H1 (cell line): ENCODE measurements at regions not wholly inside any gene's neighbourhood (a gene's known extent, or its start where the extent isn't known, plus 50 kb on each side); places are given as distances from the start of the nearest gene placed in this dataset.

ENCODE experiments used
- CTCF ChIA-PET: fragments of 300-600 bp; sonication (Branson Sonifier 250); formaldehyde crosslinking; loops from one replicate; lab custom pipeline; 2021; ENCODE audit not compliant: partially characterized antibody; lab: Charles Lee
- POLR2A ChIA-PET: fragments of 300-600 bp; sonication (Branson Sonifier 250); formaldehyde crosslinking; loops from one replicate; lab custom pipeline; 2021; ENCODE audit warnings: inconsistent platforms; ENCODE audit not compliant: partially characterized antibody; lab: Charles Lee
- DNase-seq, 2 experiments: peaks; one replicate each; pipeline versions ENCODE4 v3.0.0 to v3.0.0-alpha.2; 2010 to 2022; ENCODE audit warnings: low spot score in 2 of 2, low read depth in 1 of 2, mixed read lengths in 1 of 2
- FAIRE-seq: peaks from 2 replicates; lab custom pipeline; 2011; peaks lifted over from hg19 to GRCh38; lab: Jason Lieb, UNC
- H2AFZ ChIP-seq: 2 replicates; pipeline ENCODE4 v1.8.1; 2012; ENCODE audit warnings: low read length, inconsistent platforms
- H2AK5ac ChIP-seq: 2 replicates; pipeline ENCODE4 v1.6.1; 2013; ENCODE audit warnings: low read depth, low read length
- H2BK120ac ChIP-seq: replicated peaks from 2 replicates; pipeline ENCODE3; 2013; ENCODE audit warnings: low read depth, low read length, inconsistent platforms
- H2BK12ac ChIP-seq: 2 replicates; pipeline ENCODE4 v1.6.1; 2013; ENCODE audit warnings: low read depth, low read length
- H2BK15ac ChIP-seq: 2 replicates; pipeline ENCODE4 v1.6.1; 2013; ENCODE audit warnings: low read length
- H2BK20ac ChIP-seq: 2 replicates; pipeline ENCODE4 v1.6.1; 2013; ENCODE audit warnings: low read length
- H2BK5ac ChIP-seq: 2 replicates; pipeline ENCODE4 v1.6.1; 2013; ENCODE audit warnings: low read depth, low read length
- H3K14ac ChIP-seq: 2 replicates; pipeline ENCODE4 v1.6.1; 2013; ENCODE audit warnings: inconsistent platforms; ENCODE audit not compliant: insufficient read length
- H3K18ac ChIP-seq: 2 replicates; pipeline ENCODE4 v1.6.1; 2013; ENCODE audit warnings: low read length; ENCODE audit errors: extremely low read depth
- H3K23ac ChIP-seq: 2 replicates; pipeline ENCODE4 v1.6.1; 2013; ENCODE audit warnings: inconsistent platforms; ENCODE audit not compliant: insufficient read length
- H3K23me2 ChIP-seq: 2 replicates; pipeline ENCODE4 v1.6.1; 2013; ENCODE audit warnings: low read depth, low read length
- H3K27ac ChIP-seq: 2 replicates; pipeline ENCODE4 v1.6.1; 2011; ENCODE audit warnings: low read depth, low read length, inconsistent platforms
- H3K27me3 ChIP-seq, 4 experiments: replicated peaks in 1 of 4; 1 replicate in 1 of 4; 2 replicates in 3 of 4; pipeline versions ENCODE4 v1.6.1 to v1.8.1; 2011 to 2013; ENCODE audit warnings: low read length in 3 of 4, mild to moderate bottlenecking in 3 of 4, inconsistent platforms in 2 of 4, mixed read lengths in 2 of 4, moderate library complexity in 1 of 4; ENCODE audit not compliant: control insufficient read depth in 3 of 4, insufficient read depth in 3 of 4; ENCODE audit errors: extremely low read depth in 1 of 4
- H3K36me3 ChIP-seq, 4 experiments: 2 replicates each; pipeline versions ENCODE4 v1.6.1 to v1.8.1; 2011 to 2013; ENCODE audit warnings: mild to moderate bottlenecking in 4 of 4, low read length in 3 of 4, moderate library complexity in 2 of 4, control low read depth in 1 of 4, inconsistent platforms in 1 of 4; ENCODE audit not compliant: insufficient read depth in 4 of 4, control insufficient read depth in 2 of 4
- H3K4ac ChIP-seq: replicated peaks from 2 replicates; pipeline ENCODE3; 2013; ENCODE audit warnings: low read length, low read depth, mixed read lengths, inconsistent platforms; ENCODE audit not compliant: insufficient read length
- H3K4me1 ChIP-seq, 4 experiments: replicated peaks in 1 of 4; 1 replicate in 1 of 4; 2 replicates in 3 of 4; pipeline versions ENCODE4 v1.6.1 to v1.8.1; 2011 to 2013; ENCODE audit warnings: low read length in 3 of 4, inconsistent platforms in 2 of 4, mixed read lengths in 1 of 4; ENCODE audit not compliant: insufficient read depth in 4 of 4, control insufficient read depth in 3 of 4
- H3K4me2 ChIP-seq, 2 experiments: 2 replicates each; pipeline versions ENCODE4 v1.6.1 to v1.8.1; 2011 to 2013; ENCODE audit warnings: low read depth in 2 of 2, low read length in 2 of 2, control low read depth in 1 of 2, inconsistent platforms in 1 of 2, mild to moderate bottlenecking in 1 of 2; ENCODE audit not compliant: insufficient read depth in 1 of 2
- H3K4me3 ChIP-seq, 4 experiments: fragments of 200-600, 300-600 bp in 1 of 4; sonication (generic), shearing (Covaris generic), sonication (Bioruptor Twin) in 1 of 4; 2 replicates each; pipeline versions ENCODE4 v1.5.1 to v1.8.1; 2011 to 2016; ENCODE audit warnings: low read length in 4 of 4, low read depth in 3 of 4, control low read depth in 2 of 4, inconsistent platforms in 2 of 4, mild to moderate bottlenecking in 2 of 4, mixed read lengths in 1 of 4, moderate library complexity in 1 of 4; ENCODE audit not compliant: insufficient read depth in 2 of 4; ENCODE audit errors: extremely low read depth in 1 of 4
- H3K56ac ChIP-seq: replicated peaks from 2 replicates; pipeline ENCODE3; 2013; ENCODE audit warnings: low read depth, mild to moderate bottlenecking, mixed read lengths, low read length, inconsistent platforms; ENCODE audit not compliant: insufficient read length
- H3K79me1 ChIP-seq: 2 replicates; pipeline ENCODE4 v1.6.1; 2013; ENCODE audit warnings: low read depth, low read length, control low read depth
- H3K79me2 ChIP-seq, 2 experiments: 2 replicates each; pipeline versions ENCODE4 v1.6.1 to v1.8.1; 2012 to 2013; ENCODE audit warnings: low read length in 2 of 2, mild to moderate bottlenecking in 2 of 2, inconsistent platforms in 1 of 2; ENCODE audit not compliant: insufficient read depth in 2 of 2, control insufficient read depth in 1 of 2
- H3K9ac ChIP-seq, 4 experiments: replicated peaks in 1 of 4; 1 replicate in 1 of 4; 2 replicates in 3 of 4; pipeline versions ENCODE4 v1.6.1 to v1.8.1; 2011 to 2013; ENCODE audit warnings: low read depth in 3 of 4, low read length in 3 of 4, control low read depth in 2 of 4, mild to moderate bottlenecking in 2 of 4, moderate library complexity in 2 of 4, inconsistent platforms in 1 of 4; ENCODE audit errors: extremely low read depth in 1 of 4
- H3K9me3 ChIP-seq, 2 experiments: 2 replicates each; pipeline versions ENCODE4 v1.6.1 to v1.8.1; 2012 to 2013; ENCODE audit warnings: mild to moderate bottlenecking in 2 of 2, moderate library complexity in 2 of 2, control low read depth in 1 of 2, inconsistent platforms in 1 of 2, low read depth in 1 of 2, low read length in 1 of 2, mixed read lengths in 1 of 2; ENCODE audit not compliant: insufficient read depth in 2 of 2
- H4K20me1 ChIP-seq, 2 experiments: replicated peaks in 1 of 2; 2 replicates each; pipeline versions ENCODE3 to v1.8.1; 2011 to 2013; ENCODE audit warnings: inconsistent platforms in 2 of 2, low read length in 2 of 2, mild to moderate bottlenecking in 1 of 2; ENCODE audit not compliant: insufficient read depth in 2 of 2, control insufficient read depth in 1 of 2
- H4K5ac ChIP-seq: 2 replicates; pipeline ENCODE4 v1.6.1; 2013; ENCODE audit warnings: low read length, low read depth, mixed read lengths, inconsistent platforms; ENCODE audit not compliant: insufficient read length
- H4K8ac ChIP-seq: 2 replicates; pipeline ENCODE4 v1.8.0; 2013; ENCODE audit warnings: mild to moderate bottlenecking, moderate library complexity, low read length, inconsistent platforms; ENCODE audit not compliant: insufficient read depth; ENCODE audit errors: extremely low read depth
- H4K91ac ChIP-seq: replicated peaks from 2 replicates; pipeline ENCODE3; 2013; ENCODE audit warnings: low read length, mixed read lengths, inconsistent platforms; ENCODE audit not compliant: insufficient read length
- BCL11A ChIP-seq, 2 experiments: IDR thresholded peaks; one replicate each; pipeline ENCODE4 v1.6.1; 2011; ENCODE audit warnings: low read depth in 2 of 2, low read length in 2 of 2, mild to moderate bottlenecking in 2 of 2
- CBX8 ChIP-seq: fragments of 300-800, 300-1000 bp; sonication (generic); IDR thresholded peaks from 2 replicates; pipeline ENCODE4 v1.7.1; 2016; ENCODE audit warnings: low read depth, low read length, borderline replicate concordance
- CEBPB ChIP-seq: IDR thresholded peaks from 2 replicates; pipeline ENCODE4 v1.6.1; 2012; ENCODE audit warnings: low read depth, low read length
- FOSL1 ChIP-seq: IDR thresholded peaks from 2 replicates; pipeline ENCODE4 v1.6.1; 2011; ENCODE audit warnings: mild to moderate bottlenecking, low read depth, low read length, moderate library complexity; ENCODE audit not compliant: insufficient read depth
- HDAC6 ChIP-seq: IDR thresholded peaks from one replicate; pipeline ENCODE4 v1.7.1; 2012; ENCODE audit warnings: low read depth, mild to moderate bottlenecking, inconsistent platforms, low read length, moderate library complexity
- NRF1 ChIP-seq: IDR thresholded peaks from 2 replicates; pipeline ENCODE4 v1.6.1; 2011; ENCODE audit warnings: mild to moderate bottlenecking, low read depth, low read length, improper control_type of control experiment
- RAD21 ChIP-seq, 2 experiments: IDR thresholded peaks in 1 of 2; conservative IDR thresholded peaks in 1 of 2; 2 replicates each; pipeline ENCODE4 v1.6.1; 2011; ENCODE audit warnings: low read depth in 2 of 2, low read length in 2 of 2, improper control_type of control experiment in 1 of 2, inconsistent platforms in 1 of 2, mild to moderate bottlenecking in 1 of 2, moderate library complexity in 1 of 2
- RBBP5 ChIP-seq: IDR thresholded peaks from 2 replicates; pipeline ENCODE4 v1.7.1; 2012; ENCODE audit warnings: low read depth, mild to moderate bottlenecking, inconsistent platforms, low read length, moderate library complexity, borderline replicate concordance
- RXRA ChIP-seq: IDR thresholded peaks from 2 replicates; pipeline ENCODE4 v1.6.1; 2011; ENCODE audit warnings: low read depth, mild to moderate bottlenecking, low read length, moderate library complexity; ENCODE audit not compliant: insufficient read depth
- SAP30 ChIP-seq: fragments of 300-600 bp; sonication (generic); IDR thresholded peaks from 2 replicates; pipeline ENCODE4 v1.7.1; 2012; ENCODE audit warnings: low read length, moderate library complexity, mild to moderate bottlenecking, inconsistent platforms; ENCODE audit not compliant: insufficient read depth, insufficient replicate concordance
- TCF12 ChIP-seq: IDR thresholded peaks from 2 replicates; pipeline ENCODE4 v1.6.1; 2011; ENCODE audit warnings: low read depth, mild to moderate bottlenecking, low read length
- WGBS, 2 experiments: shearing (Covaris generic) in 1 of 2; methylation state at CpG; one replicate each; pipeline versions ENCODE4 v1.1.6 to v1.1.7; 2013 to 2015; ENCODE audit warnings: low lambda C conversion rate in 2 of 2, mixed read lengths in 2 of 2, inconsistent platforms in 1 of 2, low coverage in 1 of 2, missing lambda C conversion rate in 1 of 2; ENCODE audit not compliant: insufficient replicate concordance in 2 of 2, insufficient coverage in 1 of 2, insufficient read length in 1 of 2; ENCODE audit errors: extremely low coverage in 1 of 2, missing lambda C conversion rate in 1 of 2; 5-methylcytosine and 5-hydroxymethylcytosine counted together
- TF ChIP-seq, protein P1 (sequence below): IDR thresholded peaks from 2 replicates; pipeline ENCODE4 v1.6.1; 2012; ENCODE audit warnings: inconsistent platforms

DNA sequence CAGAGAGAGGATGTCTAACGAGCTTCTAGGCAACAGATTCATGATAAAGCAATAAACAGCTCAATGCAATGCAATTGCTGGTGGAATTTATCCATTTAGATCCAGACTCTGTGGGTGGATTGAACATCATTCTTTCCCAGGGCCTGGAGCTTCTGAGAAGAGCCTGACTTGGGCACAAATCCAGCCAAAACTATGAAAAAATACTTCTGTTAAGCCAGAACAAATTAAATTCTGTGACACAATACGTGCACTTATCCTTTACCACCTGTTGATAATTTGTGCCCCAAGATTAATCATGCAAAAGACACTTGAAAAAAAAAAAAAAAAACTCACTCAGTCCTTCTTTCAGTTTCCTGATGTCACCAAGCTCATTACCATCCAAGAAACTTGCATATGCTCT is 446.0 kb upstream of the DCN start:
- no peak overlapping the region for H2AFZ ChIP-seq
- H2BK20ac ChIP-seq, result no peak overlapping the region
- no peak overlapping the region for H2AK5ac ChIP-seq
- H3K23me2 ChIP-seq, result no peaks in the 10 kb centered on the region
- H3K18ac ChIP-seq, result no peak overlapping the region
- no peak overlapping the region for H3K56ac ChIP-seq
- no peak for DNase-seq
- H4K5ac ChIP-seq, result no peak overlapping the region
- H3K4me1 ChIP-seq, result no peaks in the 10 kb centered on the region
- H4K91ac ChIP-seq, result no peak overlapping the region
- H3K4me2 ChIP-seq, result no peak overlapping the region
- ChIA-PET POLR2A (no interaction called here), CTCF (no interaction called here)
- H3K79me2 ChIP-seq, result no peaks in the 10 kb centered on the region
- no peak overlapping the region for H3K9ac ChIP-seq
- no peaks in the 10 kb centered on the region for H3K36me3 ChIP-seq
- H2BK15ac ChIP-seq, result no peak overlapping the region
- no peak for FAIRE-seq
- H3K27me3 ChIP-seq, result no peaks in the 10 kb centered on the region
- no peak overlapping the region for H3K4ac ChIP-seq
- no peak overlapping the region for H2BK5ac ChIP-seq
- H4K8ac ChIP-seq, result no peak overlapping the region
- no peaks in the 10 kb centered on the region for H4K20me1 ChIP-seq
- no peak overlapping the region for H3K4me3 ChIP-seq
- H3K79me1 ChIP-seq, result no peaks in the 10 kb centered on the region
- no peak overlapping the region for H3K23ac ChIP-seq
- H3K14ac ChIP-seq, result no peak overlapping the region
- H3K9me3 ChIP-seq, result peaks cover 9 to 10% of the 10 kb centered on the region in 2 experiments; a peak in 3 of 4 replicates
- H3K27ac ChIP-seq, result no peak overlapping the region
- no peak overlapping the region for H2BK12ac ChIP-seq
- WGBS, 2 experiments, result 95% methylated on average over 2 of the region's 2 CpGs; no CpG with 5 or more reads in 1 of the 2 experiments
- H2BK120ac ChIP-seq, result no peak overlapping the region
- TF ChIP-seq RAD21 (IDR thresholded peaks at IDR 0.05 in 1 of 2, conservative IDR thresholded peaks at IDR 0.05 in 1 of 2; ENCODE audit: low read depth in 2 of 2, low read length in 2 of 2), result no peak
- TF ChIP-seq CBX8, result no peak
- no peak for TF ChIP-seq RBBP5
- TF ChIP-seq CEBPB, result no peak
- no peak for TF ChIP-seq SAP30
- TF ChIP-seq, protein P1, sequence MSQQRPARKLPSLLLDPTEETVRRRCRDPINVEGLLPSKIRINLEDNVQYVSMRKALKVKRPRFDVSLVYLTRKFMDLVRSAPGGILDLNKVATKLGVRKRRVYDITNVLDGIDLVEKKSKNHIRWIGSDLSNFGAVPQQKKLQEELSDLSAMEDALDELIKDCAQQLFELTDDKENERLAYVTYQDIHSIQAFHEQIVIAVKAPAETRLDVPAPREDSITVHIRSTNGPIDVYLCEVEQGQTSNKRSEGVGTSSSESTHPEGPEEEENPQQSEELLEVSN, result no peak
- TF ChIP-seq NRF1, result no peak
- TF ChIP-seq FOSL1, result no peak
- no peak for TF ChIP-seq BCL11A (IDR thresholded peaks at IDR 0.05; ENCODE audit: low read depth in 2 of 2, low read length in 2 of 2)
- no peak for TF ChIP-seq TCF12
- TF ChIP-seq RXRA, result no peak
- no peak for TF ChIP-seq HDAC6
